Karpas-422 (cell line): ENCODE measurements at regions not wholly inside any gene's neighbourhood (a gene's known extent, or its start where the extent isn't known, plus 50 kb on each side); places are given as distances from the start of the nearest gene placed in this dataset.
"Not testable (repeated sequence)": the region's sequence is repeated elsewhere in the genome, so short reads cannot be mapped to it uniquely, and the experiment has no call there.

Experiments
- DNase-seq: peaks from one replicate; pipeline ENCODE4 v3.0.0-alpha.2; 2015
- H2AFZ ChIP-seq: fragments of 200-600 bp; sonication (generic); 2 replicates; pipeline ENCODE4 v1.6.1; 2014; ENCODE audit warnings: antibody characterized with exemption, low read length, mixed read lengths
- H3K27ac ChIP-seq: fragments of 200-600 bp; sonication (generic); 2 replicates; pipeline ENCODE4 v1.5.1; 2014; ENCODE audit warnings: mild to moderate bottlenecking, low read length, moderate library complexity
- H3K27me3 ChIP-seq: fragments of 200-600 bp; sonication (generic); 2 replicates; pipeline ENCODE4 v1.6.1; 2014; ENCODE audit warnings: low read length, mixed read lengths
- H3K36me3 ChIP-seq: fragments of 200-600 bp; sonication (generic); 2 replicates; pipeline ENCODE4 v1.6.1; 2014; ENCODE audit warnings: low read length, mixed read lengths; ENCODE audit not compliant: insufficient read depth
- H3K4me1 ChIP-seq: fragments of 200-600 bp; sonication (generic); 2 replicates; pipeline ENCODE4 v1.6.1; 2014; ENCODE audit warnings: mild to moderate bottlenecking, low read length, mixed read lengths
- H3K4me2 ChIP-seq: fragments of 200-600 bp; sonication (generic); 2 replicates; pipeline ENCODE4 v1.6.1; 2014; ENCODE audit warnings: low read length, low read depth, mild to moderate bottlenecking; ENCODE audit not compliant: poor library complexity, severe bottlenecking
- H3K4me3 ChIP-seq: fragments of 200-600 bp; sonication (generic); 2 replicates; pipeline ENCODE4 v1.5.1; 2014; ENCODE audit warnings: mild to moderate bottlenecking, antibody characterized with exemption, low read length, mixed read lengths
- H3K79me2 ChIP-seq: fragments of 200-600 bp; sonication (generic); 2 replicates; pipeline ENCODE4 v1.6.1; 2014; ENCODE audit warnings: mild to moderate bottlenecking, low read length, mixed read lengths
- H3K9ac ChIP-seq: fragments of 200-600 bp; sonication (generic); 2 replicates; pipeline ENCODE4 v1.6.0; 2014; ENCODE audit warnings: low read length
- H3K9me2 ChIP-seq: fragments of 200-600 bp; sonication (generic), shearing (Covaris generic); replicated peaks from 2 replicates; pipeline ENCODE4 v1.6.0; 2014; ENCODE audit warnings: mild to moderate bottlenecking, low read length, moderate library complexity; ENCODE audit not compliant: insufficient read depth
- H3K9me3 ChIP-seq: fragments of 300-700, 200-600 bp; sonication (generic); 2 replicates; pipeline ENCODE4 v1.6.1; 2014; ENCODE audit warnings: low read length, mixed read lengths
- H4K20me1 ChIP-seq: fragments of 200-600 bp; sonication (generic); 2 replicates; pipeline ENCODE4 v1.6.1; 2014; ENCODE audit warnings: mild to moderate bottlenecking, antibody characterized with exemption, low read length, low read depth; ENCODE audit not compliant: insufficient read depth

DNA sequence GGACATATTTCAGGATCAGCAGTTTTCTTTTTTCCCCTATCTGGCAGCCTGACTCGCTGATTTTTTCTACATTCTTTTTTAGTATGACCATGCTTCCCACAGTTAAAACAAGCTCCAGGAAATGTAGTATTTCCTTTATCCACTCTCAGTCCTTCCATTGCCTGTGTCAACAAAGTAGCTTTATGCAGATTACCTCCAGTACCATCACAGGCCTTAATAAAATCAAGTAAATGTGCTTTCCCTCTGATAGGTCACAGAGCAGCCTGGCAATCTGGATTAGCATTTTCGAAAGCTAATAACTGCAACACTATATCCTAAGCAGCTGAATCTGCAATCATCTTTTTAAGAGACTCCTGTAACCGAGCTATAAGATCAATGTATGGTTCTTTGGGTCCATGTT is 432.6 kb upstream of the SGO1 start:
- not testable (repeated sequence) for H4K20me1 ChIP-seq, H3K27me3 ChIP-seq, DNase-seq, H3K36me3 ChIP-seq, H3K9ac ChIP-seq, H3K4me2 ChIP-seq, H3K27ac ChIP-seq, H3K9me2 ChIP-seq, H2AFZ ChIP-seq, H3K79me2 ChIP-seq, H3K4me3 ChIP-seq, H3K4me1 ChIP-seq
- H3K9me3 ChIP-seq, result peaks cover 10% of the 10 kb centered on the region; the same call in 1 of the 2 replicates

DNA sequence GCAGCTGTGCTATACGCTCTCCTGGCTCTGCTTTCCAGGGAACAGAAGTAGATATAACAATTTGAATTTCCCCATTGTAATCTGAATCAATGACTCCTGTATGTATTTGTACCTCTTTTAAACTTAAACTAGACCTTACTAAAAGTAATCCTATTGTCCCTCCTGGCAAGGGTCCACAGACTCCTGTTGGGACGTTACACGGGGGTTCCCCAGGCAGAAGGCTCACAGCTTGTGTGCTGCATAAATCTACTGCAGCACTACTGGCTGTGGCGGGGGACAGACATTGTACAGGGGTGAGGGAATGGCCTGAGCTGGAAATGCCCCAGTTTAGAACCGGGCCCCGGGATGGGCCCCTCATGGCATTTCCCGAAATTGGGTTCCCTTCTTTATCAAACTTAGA is 432.2 kb upstream of the SGO1 start:
- not testable (repeated sequence) for DNase-seq, H3K9me3 ChIP-seq, H3K9ac ChIP-seq, H2AFZ ChIP-seq, H3K27me3 ChIP-seq, H3K4me1 ChIP-seq, H3K27ac ChIP-seq, H3K4me2 ChIP-seq, H3K79me2 ChIP-seq, H3K4me3 ChIP-seq, H4K20me1 ChIP-seq, H3K9me2 ChIP-seq, H3K36me3 ChIP-seq

DNA sequence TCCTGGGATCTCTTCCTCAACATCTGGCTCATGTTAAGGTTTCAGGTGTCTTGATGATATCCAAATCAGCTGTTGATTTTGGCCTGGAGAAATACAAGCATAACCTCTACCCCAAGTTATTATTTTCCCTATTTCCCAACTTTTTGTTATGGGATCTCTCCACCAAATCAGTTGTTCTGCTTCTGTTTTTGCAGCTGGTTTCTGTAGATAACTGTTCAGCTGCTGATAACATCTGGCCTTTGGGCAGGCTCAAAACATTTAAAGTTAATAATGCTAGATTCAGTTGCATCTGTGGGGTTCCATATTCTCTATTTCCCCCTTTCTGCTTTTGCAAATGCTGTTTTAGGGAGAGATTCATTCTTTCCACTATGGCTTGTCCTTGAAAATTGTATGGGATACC is 430.0 kb upstream of the SGO1 start:
- H3K9me2 ChIP-seq, H3K27ac ChIP-seq, H3K36me3 ChIP-seq, H3K79me2 ChIP-seq, DNase-seq, H3K4me1 ChIP-seq, H2AFZ ChIP-seq, H3K4me2 ChIP-seq, H3K4me3 ChIP-seq, H4K20me1 ChIP-seq, H3K9ac ChIP-seq, H3K27me3 ChIP-seq: not testable (repeated sequence)
- peaks cover 23% of the 10 kb centered on the region for H3K9me3 ChIP-seq

DNA sequence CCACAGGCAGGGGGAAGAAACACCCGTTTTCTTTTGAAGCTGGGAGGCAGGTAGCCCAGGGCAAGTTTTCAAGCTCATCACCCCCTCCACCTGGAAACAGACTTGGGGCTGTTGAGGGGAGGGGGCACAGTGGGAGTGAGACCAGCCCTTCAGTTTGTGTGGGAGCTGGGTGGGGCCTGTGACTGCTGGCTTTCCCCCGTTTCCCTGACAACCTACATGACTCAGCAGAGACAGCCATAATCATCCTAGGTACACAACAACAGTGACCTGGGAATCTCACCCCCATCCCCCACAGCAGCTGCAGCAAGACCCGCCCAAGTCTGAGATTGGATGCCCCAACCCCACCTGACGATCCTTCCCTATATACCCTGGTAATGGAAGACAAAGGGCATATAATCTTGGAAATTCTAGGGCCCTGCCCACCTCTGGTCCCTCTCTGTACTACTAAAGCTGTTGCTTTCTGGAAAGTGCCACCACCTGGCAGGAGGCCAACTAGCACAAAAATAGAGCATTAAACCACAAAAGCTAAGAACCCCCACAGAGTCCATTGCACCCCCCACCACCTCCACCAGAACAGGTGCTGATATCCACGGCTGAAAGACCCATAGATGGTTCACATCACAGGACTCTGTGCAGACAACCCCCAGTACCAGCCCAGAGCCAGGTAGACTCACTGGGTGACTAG is 422.2 kb upstream of the SGO1 start:
- peaks cover 33% of the 10 kb centered on the region for H3K9me3 ChIP-seq
- H3K4me2 ChIP-seq, result no peak overlapping the region
- H3K9me2 ChIP-seq, result no peaks in the 10 kb centered on the region
- H3K79me2 ChIP-seq, result no peaks in the 10 kb centered on the region
- no peak overlapping the region for H3K27ac ChIP-seq
- H4K20me1 ChIP-seq, result no peaks in the 10 kb centered on the region
- no peak for DNase-seq
- no peaks in the 10 kb centered on the region for H3K36me3 ChIP-seq
- H3K9ac ChIP-seq, result no peak overlapping the region
- H3K27me3 ChIP-seq, result no peaks in the 10 kb centered on the region
- H3K4me1 ChIP-seq, result no peaks in the 10 kb centered on the region
- no peak overlapping the region for H3K4me3 ChIP-seq
- H2AFZ ChIP-seq, result no peak overlapping the region

DNA sequence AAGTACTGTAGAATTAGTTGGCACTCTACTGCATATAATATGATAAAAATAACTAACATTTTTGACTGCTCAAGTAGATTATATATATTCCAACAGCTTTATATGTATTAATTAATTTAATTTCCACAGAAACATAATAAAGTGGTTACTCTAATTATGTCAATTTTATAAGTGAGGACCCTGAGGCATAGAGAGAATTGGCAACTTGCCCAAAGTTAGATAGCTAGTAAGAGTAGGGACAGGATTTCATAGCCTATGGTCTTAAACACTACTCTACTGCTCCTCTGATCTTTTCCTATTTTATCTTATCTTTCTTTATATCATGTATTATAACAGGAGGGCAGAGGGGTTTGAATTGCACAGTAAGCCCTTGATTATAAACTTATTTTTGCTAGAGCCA is 418.7 kb upstream of the SGO1 start:
- Histone ChIP-seq H3K4me1 (no peaks in the 10 kb centered on the region), H2AFZ (no peak overlapping the region), H3K9ac (no peak overlapping the region), H3K27ac (no peak overlapping the region), H3K79me2 (no peaks in the 10 kb centered on the region), H3K4me2 (no peak overlapping the region), H3K4me3 (no peak overlapping the region), H3K9me3 (peaks cover 4% of the 10 kb centered on the region; the same call in 1 of the 2 replicates), H3K9me2 (no peaks in the 10 kb centered on the region), H4K20me1 (no peaks in the 10 kb centered on the region), H3K27me3 (no peaks in the 10 kb centered on the region), H3K36me3 (no peaks in the 10 kb centered on the region)
- DNase-seq, result no peak

DNA sequence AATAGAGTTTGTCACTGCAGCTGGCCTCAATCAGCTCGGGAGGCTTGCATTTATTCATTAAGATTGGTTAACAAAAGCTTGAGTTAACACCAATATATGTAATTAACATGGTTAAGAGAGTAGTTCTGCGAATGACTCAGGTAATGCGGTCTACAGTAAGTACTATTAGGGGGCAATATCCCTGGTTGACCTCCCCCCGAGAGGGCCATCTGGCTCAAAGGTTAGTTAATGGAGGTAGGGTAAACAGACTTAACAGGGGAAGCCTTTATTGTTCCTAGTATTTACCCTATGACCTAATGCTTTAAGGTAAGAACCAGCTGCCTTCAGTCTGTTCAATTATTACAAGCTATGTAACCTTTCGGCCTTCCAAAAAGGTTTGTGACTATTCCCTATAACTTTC is 403.3 kb upstream of the SGO1 start:
- Histone ChIP-seq H2AFZ (no peak overlapping the region), H3K79me2 (no peaks in the 10 kb centered on the region), H3K9ac (no peak overlapping the region), H3K36me3 (no peaks in the 10 kb centered on the region), H3K4me3 (no peak overlapping the region), H4K20me1 (no peaks in the 10 kb centered on the region), H3K4me2 (no peak overlapping the region), H3K27me3 (no peaks in the 10 kb centered on the region), H3K9me2 (no peaks in the 10 kb centered on the region), H3K27ac (no peak overlapping the region), H3K9me3 (no peaks in the 10 kb centered on the region), H3K4me1 (no peaks in the 10 kb centered on the region)
- DNase-seq, result no peak

DNA sequence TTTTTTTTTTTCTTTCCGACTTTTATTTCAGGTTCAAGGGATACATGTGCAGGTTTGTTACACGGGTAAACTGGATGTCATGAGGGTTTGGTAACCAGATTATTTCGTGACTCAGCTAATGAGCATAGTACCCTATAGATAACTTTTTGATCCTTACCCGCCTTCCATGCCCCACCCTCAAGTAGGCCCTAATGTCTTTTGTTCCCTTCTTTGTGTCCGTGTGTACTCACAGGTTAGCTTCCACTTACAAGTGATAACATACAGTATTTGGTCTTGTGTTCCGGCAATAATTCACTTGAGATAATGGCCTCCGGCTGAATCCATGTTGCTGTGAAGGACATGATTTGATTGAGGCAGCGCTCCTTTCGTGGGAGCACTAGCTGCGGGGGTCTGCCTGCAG is 402.8 kb upstream of the SGO1 start:
- no peak overlapping the region for H3K9ac ChIP-seq
- no peaks in the 10 kb centered on the region for H3K9me3 ChIP-seq
- H2AFZ ChIP-seq, result no peak overlapping the region
- no peak overlapping the region for H3K4me2 ChIP-seq
- no peaks in the 10 kb centered on the region for H3K4me1 ChIP-seq
- H3K36me3 ChIP-seq, result no peaks in the 10 kb centered on the region
- no peak overlapping the region for H3K27ac ChIP-seq
- no peak overlapping the region for H3K4me3 ChIP-seq
- H3K9me2 ChIP-seq, result no peaks in the 10 kb centered on the region
- no peak for DNase-seq
- H3K27me3 ChIP-seq, result no peaks in the 10 kb centered on the region
- no peaks in the 10 kb centered on the region for H3K79me2 ChIP-seq
- no peaks in the 10 kb centered on the region for H4K20me1 ChIP-seq

DNA sequence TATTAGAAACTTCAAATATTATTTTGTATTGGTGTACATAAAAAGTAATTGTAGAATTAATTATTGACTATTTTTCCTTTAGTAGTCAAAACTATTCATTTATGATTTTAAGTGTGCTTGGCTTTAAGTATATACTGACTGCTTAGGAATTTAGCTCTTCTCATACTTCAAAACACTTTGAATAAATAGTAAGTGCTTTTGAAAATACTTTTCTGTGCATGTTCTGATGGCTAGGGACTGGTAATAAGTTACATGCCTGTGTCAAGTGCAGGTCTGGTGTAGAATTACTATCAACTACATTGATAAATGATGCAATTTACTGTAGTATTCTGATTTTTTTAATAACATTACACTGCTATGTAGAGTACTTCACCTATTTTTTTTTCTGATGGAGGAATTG is 397.6 kb upstream of the SGO1 start:
- Histone ChIP-seq H3K4me2 (no peak overlapping the region), H3K9me2 (no peaks in the 10 kb centered on the region), H3K9me3 (no peaks in the 10 kb centered on the region), H3K79me2 (no peaks in the 10 kb centered on the region), H2AFZ (no peak overlapping the region), H3K4me3 (no peak overlapping the region), H3K27me3 (no peaks in the 10 kb centered on the region), H3K9ac (no peak overlapping the region), H4K20me1 (no peaks in the 10 kb centered on the region), H3K36me3 (no peaks in the 10 kb centered on the region), H3K4me1 (no peaks in the 10 kb centered on the region), H3K27ac (no peak overlapping the region)
- DNase-seq, result no peak

DNA sequence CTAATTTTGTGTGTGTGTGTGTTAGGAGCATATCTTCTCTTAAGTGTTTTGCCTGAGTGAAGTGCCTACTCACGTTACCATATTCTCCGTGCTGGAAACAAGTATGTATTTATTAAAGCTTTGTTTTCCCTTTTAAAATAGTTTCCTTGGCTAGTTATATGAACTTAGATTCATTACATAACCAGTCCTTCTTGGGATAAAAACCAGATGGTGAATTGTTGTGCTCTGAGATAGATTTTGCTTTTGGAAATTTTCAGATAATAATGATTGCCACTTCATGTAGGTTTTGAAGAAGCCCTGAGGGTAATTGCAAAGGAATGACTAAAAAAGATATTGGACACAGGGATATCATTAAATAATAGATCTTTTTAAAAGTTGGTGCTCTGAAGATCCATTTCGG is 390.2 kb upstream of the SGO1 start:
- Histone ChIP-seq H3K4me3 (no peak overlapping the region), H3K27me3 (no peaks in the 10 kb centered on the region), H3K79me2 (no peaks in the 10 kb centered on the region), H3K9me3 (no peaks in the 10 kb centered on the region; the same call in 1 of the 2 replicates), H3K9ac (no peak overlapping the region), H3K27ac (no peak overlapping the region), H3K4me1 (no peaks in the 10 kb centered on the region), H3K9me2 (no peaks in the 10 kb centered on the region), H3K36me3 (no peaks in the 10 kb centered on the region), H2AFZ (no peak overlapping the region), H3K4me2 (no peak overlapping the region), H4K20me1 (no peaks in the 10 kb centered on the region)
- no peak for DNase-seq
